GM21528 (cell line): ENCODE measurements at regions not wholly inside any gene's neighbourhood (a gene's known extent, or its start where the extent isn't known, plus 50 kb on each side); places are given as distances from the start of the nearest gene placed in this dataset.
"Not testable (repeated sequence)": the region's sequence is repeated elsewhere in the genome, so short reads cannot be mapped to it uniquely, and the experiment has no call there.

ENCODE experiments used
- ATAC-seq: cut with Tn5 transposase; IDR thresholded peaks from one replicate; pipeline ENCODE4 v1.9.1; 2021; ENCODE audit warnings: mild to moderate bottlenecking, moderate library complexity; ENCODE audit not compliant: unreplicated experiment, low FRiP score

DNA sequence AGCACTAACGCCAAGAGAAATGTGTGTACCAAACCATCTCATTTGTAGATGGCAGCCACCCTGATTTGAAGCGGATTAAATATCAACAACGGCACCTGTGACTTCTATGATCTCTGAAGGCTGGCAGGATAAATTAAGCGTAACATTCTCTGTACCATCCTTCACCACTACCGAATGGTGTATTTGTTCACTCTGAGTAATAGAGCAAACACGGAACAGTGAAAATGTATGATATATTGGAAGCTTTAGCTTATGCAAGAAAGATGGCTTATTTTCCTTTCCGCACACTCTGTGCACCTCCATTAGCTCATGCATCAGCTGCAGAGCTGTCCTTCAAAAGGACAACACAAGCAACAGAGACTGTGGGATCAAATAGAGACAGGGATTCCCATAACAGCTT, 431.1 kb downstream of the PRELID2 start:
- no peak for ATAC-seq

DNA sequence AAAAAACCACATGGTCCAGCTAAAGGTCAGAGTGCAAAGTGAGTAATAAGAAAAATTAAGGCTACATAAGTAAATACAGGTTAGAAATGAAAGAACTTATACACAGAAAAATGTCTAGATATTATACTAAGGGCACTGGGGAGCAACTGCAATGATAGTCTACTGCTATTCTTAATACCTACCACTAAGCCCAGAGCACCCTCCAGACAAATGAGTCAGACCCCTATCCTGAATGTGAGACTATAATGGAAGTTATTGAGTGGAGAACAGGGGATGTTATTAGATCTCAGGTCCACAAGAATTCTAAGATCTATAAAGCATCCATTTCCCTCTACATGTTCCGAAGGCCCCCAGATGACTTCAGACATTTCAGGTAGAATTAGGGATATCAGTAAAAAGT, 438.3 kb downstream of the PRELID2 start:
- ATAC-seq, result no peak

DNA sequence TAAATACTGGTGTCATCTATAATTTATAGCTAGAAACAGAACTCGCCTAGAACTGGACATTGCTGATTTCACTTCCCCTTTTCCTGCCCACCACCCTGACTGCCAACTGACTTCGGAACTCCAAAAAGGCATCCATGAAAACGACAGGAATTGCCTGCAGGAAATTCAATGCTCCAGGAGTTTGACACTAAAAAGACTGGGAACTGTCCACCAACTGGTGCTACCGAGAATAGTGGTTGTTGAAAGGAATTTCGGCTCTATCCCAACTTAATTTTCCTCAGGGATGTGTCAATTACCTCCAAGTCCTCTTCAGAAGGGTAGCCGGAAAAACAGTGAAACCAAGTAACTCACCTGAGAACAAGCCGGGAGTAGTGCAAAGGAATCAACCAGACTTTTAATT, 440.0 kb downstream of the PRELID2 start:
- ATAC-seq, result not testable (repeated sequence)

DNA sequence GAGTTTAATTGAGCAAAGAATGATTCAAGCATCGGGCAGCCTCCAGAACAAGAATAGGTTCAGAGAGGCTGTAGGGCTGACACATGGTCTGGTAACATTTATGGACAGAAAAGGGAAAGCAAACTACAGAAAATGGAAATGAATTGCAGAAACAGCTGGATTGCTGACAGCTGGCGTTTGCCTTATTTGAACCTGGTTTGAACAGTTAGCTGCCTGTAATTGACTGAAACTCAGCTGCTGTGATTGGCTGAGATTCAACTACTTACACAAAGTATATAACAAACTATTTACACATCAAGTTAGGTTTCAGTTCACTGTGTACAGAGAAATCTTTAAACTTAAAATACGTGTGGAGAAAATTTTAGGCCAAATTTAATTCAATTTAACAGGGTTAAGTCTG, 441.7 kb downstream of the PRELID2 start:
- no peak for ATAC-seq

DNA sequence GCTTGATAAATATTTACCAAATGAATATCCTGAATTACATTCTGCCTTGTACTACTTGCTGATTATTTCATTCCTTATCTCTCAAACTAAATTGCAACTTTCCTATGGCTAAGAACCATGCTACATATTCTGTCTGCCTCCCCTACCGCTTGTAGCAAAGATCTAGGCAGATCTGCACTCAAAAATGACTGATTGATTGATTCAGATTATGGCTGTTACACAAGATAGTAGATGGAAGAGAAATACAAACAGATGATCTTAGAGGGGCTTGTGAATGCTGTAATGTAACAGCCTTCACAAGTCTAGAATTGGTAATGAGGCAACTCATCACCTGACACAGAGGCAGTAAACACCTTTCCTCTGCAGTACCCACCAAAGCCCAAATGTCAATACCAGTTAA, 446.1 kb downstream of the PRELID2 start:
- no peak for ATAC-seq

DNA sequence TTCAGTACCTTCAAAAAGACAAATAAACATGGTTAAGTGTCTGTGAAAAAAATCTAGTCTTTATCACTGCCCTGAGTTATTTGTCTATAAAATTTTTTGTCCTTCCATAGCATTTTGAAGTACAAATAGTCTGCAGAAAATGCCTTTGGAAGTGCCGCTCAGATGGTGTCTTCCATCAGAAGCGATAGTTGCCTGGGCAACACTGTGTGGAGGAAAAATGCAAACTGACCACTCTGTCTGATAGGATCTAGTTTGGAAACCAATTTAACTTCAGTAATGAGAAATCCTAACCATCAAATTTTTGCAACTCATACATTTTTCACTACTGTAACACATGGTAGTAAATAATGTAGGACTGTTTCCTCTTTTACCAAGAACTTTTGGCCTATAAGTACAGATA, 449.9 kb downstream of the PRELID2 start:
- ATAC-seq, result no peak

DNA sequence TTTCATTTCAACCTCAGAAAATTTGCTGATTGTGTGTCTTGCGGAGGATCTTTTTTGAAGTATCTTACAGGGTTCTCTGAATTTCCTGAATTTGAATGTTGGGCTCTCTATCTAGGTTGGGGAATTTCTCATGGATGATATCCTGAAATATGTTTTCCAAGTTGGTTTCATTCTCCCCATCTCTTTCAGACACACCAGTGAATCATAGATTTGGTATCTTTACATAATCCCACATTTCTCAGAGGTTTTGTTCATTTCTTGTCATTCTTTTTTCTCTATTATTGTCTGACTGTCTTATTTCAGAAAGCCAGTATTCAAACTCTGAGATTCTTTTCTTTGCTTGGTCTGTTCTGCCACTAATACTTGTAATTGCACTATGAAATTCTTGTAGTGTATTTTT, 456.9 kb downstream of the PRELID2 start:
- ATAC-seq, result no peak

DNA sequence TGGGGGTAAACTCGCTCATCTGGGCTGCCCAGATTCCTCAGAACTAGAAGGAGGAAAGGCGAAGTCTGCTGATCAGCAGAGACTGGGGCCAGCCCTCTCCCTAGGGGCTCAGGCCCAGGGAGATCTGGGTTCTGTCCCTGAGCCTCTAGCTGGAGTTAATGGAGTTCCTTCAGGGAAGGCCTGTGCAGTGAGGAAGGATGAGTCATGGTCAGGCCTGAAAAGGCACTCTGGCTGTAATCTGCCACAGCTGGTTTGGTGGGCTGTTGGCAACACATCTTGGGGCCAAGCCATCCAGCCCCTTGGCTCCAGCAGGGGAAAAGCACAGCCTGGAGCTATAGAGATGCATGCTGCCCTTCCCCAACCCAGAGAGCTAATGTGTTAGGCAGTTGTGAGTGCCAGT, 459.6 kb downstream of the PRELID2 start:
- no peak for ATAC-seq

DNA sequence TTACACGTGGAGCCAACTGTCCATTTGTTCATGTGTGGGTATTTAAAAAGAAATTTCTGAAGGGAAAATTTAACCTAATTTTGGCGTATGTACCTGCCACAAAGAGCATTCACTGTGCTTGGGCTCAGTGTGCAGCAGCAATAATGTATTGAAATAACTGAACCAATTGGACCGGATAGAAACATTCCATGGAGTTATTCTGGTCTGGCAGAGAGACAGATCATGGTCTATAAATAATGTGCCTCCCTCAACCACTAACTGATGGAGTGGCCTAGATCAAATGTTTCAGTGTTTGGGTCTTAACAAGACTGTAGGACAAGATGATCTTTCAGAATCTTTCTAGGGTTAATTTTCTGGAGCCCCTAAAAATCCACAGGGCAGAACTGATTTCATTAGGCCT, 469.7 kb downstream of the PRELID2 start:
- no peak for ATAC-seq

DNA sequence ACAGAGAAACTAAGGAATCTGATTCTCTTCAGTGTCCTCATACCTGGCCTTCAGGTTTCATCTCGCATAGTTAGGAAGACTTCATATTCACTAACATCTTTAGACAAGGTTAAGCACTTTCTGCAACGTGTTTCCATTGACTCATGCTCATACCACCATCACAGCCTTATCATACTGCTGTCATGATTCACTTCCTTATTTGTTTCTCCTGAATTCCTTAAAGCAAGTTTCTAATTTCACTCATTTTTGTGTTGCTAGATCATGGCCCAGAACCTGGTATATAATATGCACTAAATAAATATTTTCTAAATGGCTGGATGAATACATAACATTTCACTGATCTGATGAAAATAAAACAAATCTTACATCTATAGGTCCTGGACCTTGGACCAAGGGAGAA, 472.9 kb downstream of the PRELID2 start:
- ATAC-seq, result no peak

DNA sequence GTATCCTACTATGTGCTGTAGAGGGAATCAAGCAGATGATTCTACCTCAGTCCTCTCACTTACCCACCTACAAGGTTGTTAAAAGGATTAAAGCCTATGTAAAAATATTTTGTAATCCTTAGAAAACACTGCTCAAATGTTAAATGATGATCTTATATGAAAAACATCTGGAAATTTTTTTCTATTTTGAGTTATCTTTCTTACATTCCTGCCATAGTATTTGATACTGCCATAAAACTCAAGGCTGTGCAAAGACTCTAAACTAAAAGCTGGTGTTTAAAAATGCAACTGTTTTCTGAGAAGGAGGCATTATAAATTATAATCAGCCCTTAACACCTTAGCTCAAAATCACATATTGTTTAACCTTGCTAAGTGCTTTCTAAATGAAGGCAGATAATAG, 474.2 kb downstream of the PRELID2 start:
- ATAC-seq, result no peak

DNA sequence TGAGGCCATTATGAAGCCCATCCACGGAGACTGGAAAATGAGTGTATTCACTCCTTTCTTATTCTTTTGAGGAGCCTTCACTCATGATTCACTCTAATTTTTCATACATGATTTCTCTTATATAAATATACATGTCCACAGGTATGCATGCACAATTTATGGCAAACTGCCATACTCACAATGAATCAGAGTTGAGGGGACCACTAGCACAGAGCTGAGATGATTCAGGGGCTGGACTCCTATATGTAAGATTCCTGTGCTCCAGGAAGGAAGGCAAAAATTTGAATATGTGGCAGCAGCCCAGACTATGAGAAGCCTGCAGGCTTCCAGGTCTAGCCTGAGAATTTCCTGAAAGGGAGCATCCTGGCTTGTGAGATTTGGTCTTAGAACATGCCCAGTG, 484.6 kb downstream of the PRELID2 start:
- no peak for ATAC-seq

DNA sequence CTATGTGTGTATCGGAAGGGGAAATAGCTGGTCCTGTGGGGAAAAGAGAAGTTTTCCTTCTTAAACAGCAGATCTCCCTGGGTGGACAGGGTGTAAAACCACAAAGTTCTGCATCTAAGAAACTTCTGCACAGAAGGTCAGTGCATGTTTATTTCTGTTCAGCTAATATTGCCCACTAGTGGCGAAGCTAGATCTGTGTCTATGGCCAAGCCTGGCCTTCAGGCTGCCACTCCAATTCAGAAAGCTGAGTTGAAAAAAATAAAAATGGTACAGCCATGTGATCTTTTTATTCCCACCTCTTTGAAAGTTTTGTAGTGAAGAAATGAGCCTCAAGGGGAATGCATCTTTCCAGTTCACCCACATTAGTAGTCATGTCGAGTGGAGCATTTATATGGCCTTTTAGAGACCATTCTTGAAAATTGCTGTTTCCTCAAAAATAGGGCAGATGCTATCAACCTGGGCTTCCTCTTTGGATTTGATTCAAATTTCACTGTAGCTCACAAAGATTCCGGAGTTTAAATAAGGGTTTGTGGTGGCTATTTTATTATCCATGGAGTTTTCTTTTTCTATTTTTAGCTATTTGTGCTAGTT, 488.0 kb downstream of the PRELID2 start:
- ATAC-seq, result no peak

DNA sequence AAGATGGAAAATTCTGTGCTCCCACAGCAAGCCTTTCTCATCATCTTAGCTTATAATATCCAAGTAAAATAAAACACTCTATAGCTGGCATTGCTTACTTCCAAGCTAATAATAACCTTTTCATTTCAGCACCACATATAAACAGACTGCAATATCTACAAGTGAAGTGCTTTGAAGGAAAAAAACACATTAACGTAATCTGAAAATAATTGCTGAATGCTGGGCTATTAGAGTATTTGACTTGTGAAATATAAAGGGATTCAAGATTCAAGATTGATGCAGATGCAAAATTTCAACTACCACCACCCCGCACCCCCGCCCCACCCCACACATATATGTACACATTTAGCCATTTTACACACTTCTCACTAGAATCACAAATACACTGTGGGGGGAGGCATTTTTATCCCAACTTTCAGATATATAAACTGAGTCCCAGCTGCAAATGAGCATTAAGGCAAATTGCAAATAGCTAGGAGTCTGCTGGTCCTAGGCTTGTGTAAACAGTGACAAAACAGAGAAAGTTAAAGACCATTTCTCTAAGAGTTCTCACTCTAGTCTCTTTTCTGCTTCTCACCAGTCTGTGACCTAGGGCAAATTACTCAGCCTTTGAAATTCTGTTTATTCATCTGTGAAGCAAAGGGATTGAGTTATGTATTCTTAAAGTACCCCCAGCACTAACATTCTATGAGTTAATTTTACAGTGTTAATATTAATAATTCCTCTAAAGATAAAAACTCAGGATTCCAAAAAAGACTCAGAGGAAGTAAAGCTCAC, 489.4 kb downstream of the PRELID2 start:
- no peak for ATAC-seq

DNA sequence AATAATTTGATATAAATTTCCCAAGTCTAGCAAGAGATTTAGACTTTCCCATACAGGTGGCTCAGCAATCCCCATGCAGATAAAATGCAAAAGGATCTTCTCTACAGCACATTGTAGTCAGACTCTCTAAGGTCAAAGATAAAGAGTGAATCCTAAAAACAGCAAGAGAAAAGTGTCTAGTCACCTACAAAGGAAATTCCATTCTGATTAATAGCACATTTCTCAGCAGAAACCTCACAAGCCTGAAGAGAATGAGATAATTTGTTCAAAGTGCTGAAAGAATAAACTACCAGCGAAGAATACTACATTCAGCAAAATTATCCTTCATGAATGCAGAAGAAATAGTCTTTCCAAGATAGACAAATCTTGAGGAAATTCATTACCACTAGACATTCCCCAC, 493.3 kb downstream of the PRELID2 start:
- no peak for ATAC-seq

DNA sequence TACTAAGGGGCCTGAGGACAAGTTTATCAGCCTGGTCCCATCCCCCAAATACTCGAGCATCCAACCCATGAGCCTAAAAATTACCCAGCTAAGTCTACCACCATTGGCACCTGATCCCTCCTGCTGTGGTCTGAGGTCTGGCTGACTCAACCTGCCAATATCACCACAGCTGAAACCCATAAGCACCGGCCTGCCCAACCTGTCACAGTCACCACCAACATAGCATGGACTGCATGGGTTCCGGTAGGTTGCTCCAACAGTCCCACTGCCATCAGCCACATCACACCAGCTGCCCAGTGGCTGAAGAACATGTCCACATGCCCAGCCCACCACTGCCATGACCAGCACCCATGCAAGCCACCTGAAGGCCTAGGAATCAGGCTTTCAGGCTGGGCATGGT, 495.0 kb downstream of the PRELID2 start:
- no peak for ATAC-seq

DNA sequence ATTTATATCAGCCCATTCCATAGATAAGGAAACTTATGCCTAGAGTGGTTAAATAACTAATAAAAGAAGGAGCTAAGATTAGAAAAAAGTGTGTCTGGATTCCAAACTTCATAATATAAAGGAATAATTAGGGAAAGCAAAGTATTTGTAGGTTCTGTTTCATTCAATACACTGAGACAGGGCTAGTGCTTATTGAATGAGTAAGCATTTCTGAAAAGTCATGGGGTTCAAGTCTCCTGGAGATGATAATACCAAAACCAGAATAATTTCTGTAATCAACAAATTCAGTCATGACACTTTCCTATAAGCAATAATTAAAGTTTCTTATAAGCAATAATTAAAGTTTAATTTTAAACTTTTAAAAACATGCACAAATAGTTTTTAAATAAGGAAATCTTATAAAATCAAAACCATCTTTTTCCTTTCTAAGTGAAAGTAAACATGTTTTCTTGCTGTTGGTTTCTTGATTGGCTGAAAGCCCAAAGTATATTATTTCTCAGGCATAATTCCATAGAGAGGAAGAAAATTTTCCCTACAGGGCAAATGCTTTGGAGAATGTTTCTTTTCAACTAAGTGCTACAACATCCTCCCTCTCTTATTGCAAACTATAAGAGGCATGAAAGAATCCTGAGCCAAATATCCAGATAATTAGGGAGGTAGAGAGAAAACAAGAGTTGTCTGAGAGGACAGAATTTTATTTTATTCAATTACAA, 510.2 kb downstream of the PRELID2 start:
- ATAC-seq, result no peak

DNA sequence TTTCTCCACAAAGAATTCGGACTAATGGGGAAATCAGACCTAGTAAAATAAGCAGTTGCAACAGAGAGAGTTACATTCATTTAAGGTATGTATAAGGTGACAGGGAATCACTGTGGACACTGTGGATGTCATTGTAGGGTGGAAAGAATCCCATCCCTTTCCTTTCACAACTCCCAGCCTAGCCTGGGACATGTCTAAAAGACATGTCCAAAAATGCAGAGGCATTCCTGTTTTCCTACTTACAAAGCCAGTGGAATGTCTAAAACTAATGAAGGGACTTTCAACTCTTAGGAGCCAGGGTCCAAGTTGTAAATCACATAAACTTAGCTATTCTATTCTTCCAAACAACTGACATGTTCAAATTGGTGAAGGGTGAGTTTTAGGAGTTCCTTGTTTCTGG, 511.0 kb downstream of the PRELID2 start:
- no peak for ATAC-seq

DNA sequence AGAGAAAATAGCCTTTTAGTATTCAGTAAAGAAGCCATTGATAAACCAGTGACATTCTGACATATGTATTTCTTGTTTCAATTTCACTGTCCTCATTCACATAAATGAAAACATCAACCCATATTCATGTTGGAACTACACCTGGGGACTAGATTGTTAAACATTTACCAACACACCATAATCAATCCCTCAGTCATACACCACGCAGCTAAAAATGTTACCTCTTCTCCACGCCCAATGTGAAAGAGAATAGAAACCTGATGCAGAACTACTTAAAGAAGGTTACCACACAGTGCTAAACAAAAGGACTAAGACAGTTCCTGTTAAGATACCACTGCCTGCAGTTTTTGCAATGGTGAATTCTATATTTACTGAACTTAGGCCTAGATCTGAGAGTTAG, 518.9 kb downstream of the PRELID2 start:
- peak; percentile 70 for ATAC-seq

DNA sequence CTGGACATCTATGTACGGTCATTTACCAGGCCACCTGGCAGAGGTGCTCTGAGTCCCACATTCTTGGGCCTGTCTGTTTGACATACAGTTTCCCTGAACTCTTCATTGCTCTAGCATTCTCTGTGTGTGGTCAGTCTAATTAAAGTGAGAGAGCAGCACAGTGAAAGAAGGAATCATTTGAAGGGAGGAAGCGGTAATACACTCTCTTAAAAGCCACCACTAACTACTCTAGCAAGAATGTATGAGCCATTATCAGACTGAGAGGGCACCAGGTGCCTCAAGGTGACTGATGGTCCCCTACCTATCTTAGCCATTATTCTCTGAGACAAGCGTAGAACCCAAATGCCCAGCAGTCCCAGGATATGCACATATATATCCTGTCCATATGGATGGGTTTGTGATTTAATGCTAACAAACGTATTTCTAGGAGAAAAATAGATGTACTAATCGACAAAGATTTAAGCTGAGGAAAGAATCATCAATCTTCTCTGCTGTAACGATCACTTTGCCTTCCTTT, 527.2 kb downstream of the PRELID2 start:
- ATAC-seq, result no peak

DNA sequence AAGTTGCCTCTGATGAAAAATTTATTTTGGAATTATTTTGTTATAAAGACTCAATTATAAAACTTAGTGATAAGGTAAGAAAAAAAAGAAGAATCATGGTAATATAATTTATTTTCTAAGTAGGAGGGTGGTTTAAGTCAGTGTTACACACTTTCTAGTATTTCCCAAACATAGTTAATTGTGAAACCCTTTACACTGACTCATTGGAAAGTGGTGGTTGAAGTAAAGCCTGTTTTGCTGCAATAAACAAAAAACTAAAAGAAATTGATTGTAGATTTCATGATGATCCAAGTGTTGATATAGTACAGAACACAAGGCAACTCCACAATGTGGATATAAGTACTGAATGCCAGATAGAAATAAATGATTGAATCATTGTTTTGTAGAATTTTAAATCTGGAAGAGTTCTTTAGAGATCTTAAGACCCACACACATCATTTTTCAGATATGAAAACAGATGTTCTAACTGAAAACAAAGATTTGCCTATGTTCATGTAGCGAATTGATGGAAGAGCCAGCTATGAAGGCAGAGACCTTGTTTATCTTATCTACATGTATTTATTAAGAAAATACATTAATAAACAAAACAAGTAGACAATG, 539.8 kb downstream of the PRELID2 start:
- ATAC-seq, result no peak
